K562 (cell line): ENCODE measurements at regions not wholly inside any gene's neighbourhood (a gene's known extent, or its start where the extent isn't known, plus 50 kb on each side); places are given as distances from the start of the nearest gene placed in this dataset.

Experiments used
- CBFA2T3 ChIP-seq: fragments of 450-650 bp; IDR thresholded peaks from 2 replicates; pipeline ENCODE4 v1.6.1; 2017
- HDAC3 ChIP-seq: fragments of 450-650 bp; IDR thresholded peaks from 2 replicates; pipeline ENCODE4 v1.6.1; 2018; ENCODE audit warnings: borderline replicate concordance, mild to moderate bottlenecking, moderate library complexity; ENCODE audit not compliant: partially characterized antibody
- HDGF ChIP-seq: fragments of 450-650 bp; IDR thresholded peaks from 2 replicates; pipeline ENCODE4 v1.6.1; 2016
- HNRNPH1 ChIP-seq: fragments of 200-400 bp; formaldehyde crosslinking; optimal IDR thresholded peaks from 2 replicates; pipeline ENCODE3; 2017; ENCODE audit warnings: low read depth, mild to moderate bottlenecking, low read length, moderate library complexity
- HNRNPLL ChIP-seq: fragments of 200-400 bp; formaldehyde crosslinking; IDR thresholded peaks from 2 replicates; pipeline ENCODE4 v1.6.1; 2017; ENCODE audit warnings: low read length, low read depth, mild to moderate bottlenecking; ENCODE audit not compliant: poor library complexity, severe bottlenecking
- NFE2L1 ChIP-seq: fragments of 450-650 bp; IDR thresholded peaks from 2 replicates; pipeline ENCODE4 v1.6.1; 2016; ENCODE audit warnings: missing genetic modification characterization, low read depth, mild to moderate bottlenecking, missing compliant biosample characterization, moderate library complexity, borderline replicate concordance
- RBM17 ChIP-seq: fragments of 200-400 bp; formaldehyde crosslinking; IDR thresholded peaks from 2 replicates; pipeline ENCODE4 v1.6.1; 2017; ENCODE audit warnings: low read depth, mild to moderate bottlenecking, low read length, borderline replicate concordance
- ZBTB49 ChIP-seq: sonication (generic); formaldehyde crosslinking; IDR thresholded peaks from 2 replicates; pipeline ENCODE4 v1.8.0; 2022; ENCODE audit warnings: missing genetic modification reagents, mild to moderate bottlenecking, borderline replicate concordance
- ZNF324 ChIP-seq: fragments of 250-450 bp; sonication (Bioruptor Pico); IDR thresholded peaks from 2 replicates; pipeline ENCODE4 v1.4.0; 2020; ENCODE audit warnings: mild to moderate bottlenecking
- TF ChIP-seq, protein P1 (sequence below): fragments of 450-650 bp; conservative IDR thresholded peaks from 2 replicates; pipeline ENCODE4 v1.6.1; 2016; ENCODE audit warnings: missing genetic modification characterization, low read depth, mild to moderate bottlenecking, control low read depth, missing compliant biosample characterization
- TF ChIP-seq, protein P2 (sequence below): fragments of 250-450 bp; sonication (Bioruptor Pico); IDR thresholded peaks from 2 replicates; pipeline ENCODE4 v1.4.0; 2020; ENCODE audit warnings: mild to moderate bottlenecking, moderate library complexity
- TF ChIP-seq, protein P3 (sequence below): fragments of 450-650 bp; IDR thresholded peaks from 2 replicates; pipeline ENCODE4 v1.6.1; 2017; ENCODE audit warnings: antibody characterized with exemption
- TF ChIP-seq, protein P4 (sequence below), 2 experiments: fragments of 450-650 bp in 1 of 2; sonication (generic) in 1 of 2; formaldehyde crosslinking in 1 of 2; IDR thresholded peaks in 1 of 2; conservative IDR thresholded peaks in 1 of 2; 2 replicates each; pipeline versions ENCODE4 v1.6.1 to v1.8.1; 2016 to 2023; ENCODE audit warnings: mild to moderate bottlenecking in 2 of 2, moderate library complexity in 2 of 2, inconsistent platforms in 1 of 2, missing genetic modification reagents in 1 of 2
- TF ChIP-seq, protein P5 (sequence below): IDR thresholded peaks from 2 replicates; pipeline ENCODE4 v1.6.1; 2012; ENCODE audit warnings: low read depth, low read length, improper control_type of control experiment, borderline replicate concordance

- TF ChIP-seq, protein P1, sequence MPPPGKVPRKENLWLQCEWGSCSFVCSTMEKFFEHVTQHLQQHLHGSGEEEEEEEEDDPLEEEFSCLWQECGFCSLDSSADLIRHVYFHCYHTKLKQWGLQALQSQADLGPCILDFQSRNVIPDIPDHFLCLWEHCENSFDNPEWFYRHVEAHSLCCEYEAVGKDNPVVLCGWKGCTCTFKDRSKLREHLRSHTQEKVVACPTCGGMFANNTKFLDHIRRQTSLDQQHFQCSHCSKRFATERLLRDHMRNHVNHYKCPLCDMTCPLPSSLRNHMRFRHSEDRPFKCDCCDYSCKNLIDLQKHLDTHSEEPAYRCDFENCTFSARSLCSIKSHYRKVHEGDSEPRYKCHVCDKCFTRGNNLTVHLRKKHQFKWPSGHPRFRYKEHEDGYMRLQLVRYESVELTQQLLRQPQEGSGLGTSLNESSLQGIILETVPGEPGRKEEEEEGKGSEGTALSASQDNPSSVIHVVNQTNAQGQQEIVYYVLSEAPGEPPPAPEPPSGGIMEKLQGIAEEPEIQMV (tag): no peak
- TF ChIP-seq HNRNPH1: no peak
- no peak for TF ChIP-seq CBFA2T3
- peak; percentile 100 for TF ChIP-seq HNRNPLL
- peak; percentile 99 for TF ChIP-seq HDAC3
- TF ChIP-seq NFE2L1 (tag): no peak
- TF ChIP-seq, protein P2, sequence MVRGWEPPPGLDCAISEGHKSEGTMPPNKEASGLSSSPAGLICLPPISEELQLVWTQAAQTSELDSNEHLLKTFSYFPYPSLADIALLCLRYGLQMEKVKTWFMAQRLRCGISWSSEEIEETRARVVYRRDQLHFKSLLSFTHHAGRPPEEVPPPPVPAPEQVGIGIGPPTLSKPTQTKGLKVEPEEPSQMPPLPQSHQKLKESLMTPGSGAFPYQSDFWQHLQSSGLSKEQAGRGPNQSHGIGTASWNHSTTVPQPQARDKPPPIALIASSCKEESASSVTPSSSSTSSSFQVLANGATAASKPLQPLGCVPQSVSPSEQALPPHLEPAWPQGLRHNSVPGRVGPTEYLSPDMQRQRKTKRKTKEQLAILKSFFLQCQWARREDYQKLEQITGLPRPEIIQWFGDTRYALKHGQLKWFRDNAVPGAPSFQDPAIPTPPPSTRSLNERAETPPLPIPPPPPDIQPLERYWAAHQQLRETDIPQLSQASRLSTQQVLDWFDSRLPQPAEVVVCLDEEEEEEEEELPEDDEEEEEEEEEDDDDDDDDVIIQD (CRISPR knock-in tag): no peak
- TF ChIP-seq ZNF324 (CRISPR knock-in tag): no peak
- TF ChIP-seq ZBTB49 (CRISPR knock-in tag): no peak
- TF ChIP-seq, protein P3, sequence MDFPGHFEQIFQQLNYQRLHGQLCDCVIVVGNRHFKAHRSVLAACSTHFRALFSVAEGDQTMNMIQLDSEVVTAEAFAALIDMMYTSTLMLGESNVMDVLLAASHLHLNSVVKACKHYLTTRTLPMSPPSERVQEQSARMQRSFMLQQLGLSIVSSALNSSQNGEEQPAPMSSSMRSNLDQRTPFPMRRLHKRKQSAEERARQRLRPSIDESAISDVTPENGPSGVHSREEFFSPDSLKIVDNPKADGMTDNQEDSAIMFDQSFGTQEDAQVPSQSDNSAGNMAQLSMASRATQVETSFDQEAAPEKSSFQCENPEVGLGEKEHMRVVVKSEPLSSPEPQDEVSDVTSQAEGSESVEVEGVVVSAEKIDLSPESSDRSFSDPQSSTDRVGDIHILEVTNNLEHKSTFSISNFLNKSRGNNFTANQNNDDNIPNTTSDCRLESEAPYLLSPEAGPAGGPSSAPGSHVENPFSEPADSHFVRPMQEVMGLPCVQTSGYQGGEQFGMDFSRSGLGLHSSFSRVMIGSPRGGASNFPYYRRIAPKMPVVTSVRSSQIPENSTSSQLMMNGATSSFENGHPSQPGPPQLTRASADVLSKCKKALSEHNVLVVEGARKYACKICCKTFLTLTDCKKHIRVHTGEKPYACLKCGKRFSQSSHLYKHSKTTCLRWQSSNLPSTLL: no peak
- no peak for TF ChIP-seq HDGF
- TF ChIP-seq RBM17: no peak
- TF ChIP-seq, protein P4, sequence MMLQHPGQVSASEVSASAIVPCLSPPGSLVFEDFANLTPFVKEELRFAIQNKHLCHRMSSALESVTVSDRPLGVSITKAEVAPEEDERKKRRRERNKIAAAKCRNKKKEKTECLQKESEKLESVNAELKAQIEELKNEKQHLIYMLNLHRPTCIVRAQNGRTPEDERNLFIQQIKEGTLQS (IDR thresholded peaks at IDR 0.05): no peak
- TF ChIP-seq, protein P4 (CRISPR knock-in tag; conservative IDR thresholded peaks at IDR 0.05): no peak
- TF ChIP-seq, protein P5, sequence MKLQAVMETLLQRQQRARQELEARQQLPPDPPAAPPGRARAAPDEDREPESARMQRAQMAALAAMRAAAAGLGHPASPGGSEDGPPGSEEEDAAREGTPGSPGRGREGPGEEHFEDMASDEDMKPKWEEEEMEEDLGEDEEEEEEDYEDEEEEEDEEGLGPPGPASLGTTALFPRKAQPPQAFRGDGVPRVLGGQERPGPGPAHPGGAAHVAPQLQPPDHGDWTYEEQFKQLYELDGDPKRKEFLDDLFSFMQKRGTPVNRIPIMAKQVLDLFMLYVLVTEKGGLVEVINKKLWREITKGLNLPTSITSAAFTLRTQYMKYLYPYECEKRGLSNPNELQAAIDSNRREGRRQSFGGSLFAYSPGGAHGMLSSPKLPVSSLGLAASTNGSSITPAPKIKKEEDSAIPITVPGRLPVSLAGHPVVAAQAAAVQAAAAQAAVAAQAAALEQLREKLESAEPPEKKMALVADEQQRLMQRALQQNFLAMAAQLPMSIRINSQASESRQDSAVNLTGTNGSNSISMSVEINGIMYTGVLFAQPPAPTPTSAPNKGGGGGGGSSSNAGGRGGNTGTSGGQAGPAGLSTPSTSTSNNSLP: 0 out of 2 replicates have a peak, but pooled peaks have one; percentile 47
Measured at GRCh38 chr6:28809947-28810658, 113.7 kb downstream of the TRIM27 start (continued).
